NCI-H2107 treated with DMSO at 0.1 percent for 48 hours (cell line): ENCODE measurements at regions not wholly inside any gene's neighbourhood (a gene's known extent, or its start where the extent isn't known, plus 50 kb on each side); places are given as distances from the start of the nearest gene placed in this dataset.

Experiments
- DNase-seq: peaks from one replicate; lab custom pipeline; 2025; ENCODE audit not compliant: unreplicated experiment; lab: John Stamatoyannopoulos, UW

GRCh38 chr13:109454167-109454917 is 332.0 kb downstream of the IRS2 start:
- no peak for DNase-seq

- no peak for DNase-seq
Observed at GRCh38 chr13:109451726-109452125, 334.7 kb downstream of the IRS2 start.

DNA sequence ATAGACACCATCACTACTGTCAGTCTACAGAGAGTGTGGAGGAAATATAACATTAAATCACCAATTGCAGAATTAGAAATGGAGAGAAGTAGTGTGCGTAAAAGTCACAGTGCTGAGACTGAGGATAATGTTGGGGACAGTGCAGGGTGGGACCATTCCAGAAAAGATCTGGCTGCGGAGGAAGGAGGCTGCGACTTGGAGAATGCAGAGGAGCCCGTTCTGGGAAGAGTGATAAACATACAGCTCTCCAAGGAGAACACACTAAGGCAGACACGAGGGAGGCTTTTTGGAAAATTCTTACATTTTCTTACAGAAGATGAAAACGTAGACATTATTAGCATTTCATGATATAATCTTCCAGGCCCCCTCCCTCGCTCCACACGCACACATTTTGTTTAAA is 337.8 kb downstream of the IRS2 start:
- DNase-seq = no peak

DNA sequence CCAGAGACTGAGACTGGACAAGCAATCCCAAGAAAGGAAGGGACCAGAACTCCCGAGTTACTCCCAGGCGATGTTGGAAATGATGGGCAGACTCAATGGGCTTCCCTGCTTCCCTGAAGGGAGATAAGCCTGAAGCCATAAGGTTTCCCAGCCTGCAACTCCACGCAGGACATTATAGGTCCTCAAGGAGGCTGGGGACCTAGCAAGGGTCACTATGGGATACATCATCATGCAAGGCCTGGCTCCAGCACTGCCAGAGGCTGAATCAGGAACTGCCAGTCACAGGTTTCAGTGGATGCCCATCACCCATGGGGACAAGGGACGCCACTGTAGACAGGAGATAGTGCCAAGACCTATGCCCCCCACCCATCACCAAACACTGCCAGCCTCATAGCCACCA is 338.7 kb downstream of the IRS2 start:
- DNase-seq = no peak

DNA sequence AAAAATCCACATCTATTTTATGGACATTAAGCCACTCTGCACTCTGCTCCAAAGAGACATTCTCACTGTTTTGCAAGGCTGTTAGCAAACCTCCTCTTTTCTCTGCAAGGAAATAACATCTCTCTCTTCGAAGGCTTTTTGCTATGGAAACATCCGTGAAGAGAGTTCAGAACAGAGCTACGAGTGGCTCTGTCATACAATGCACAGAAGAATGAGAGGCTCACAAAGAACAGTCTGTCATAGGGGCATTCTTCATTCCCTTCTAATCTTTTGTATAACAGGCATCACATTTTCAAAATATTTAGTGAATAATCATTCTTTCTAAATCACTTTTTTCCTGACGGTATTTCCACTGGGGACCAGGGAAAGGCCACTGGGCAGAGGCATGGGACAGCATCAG is 346.1 kb downstream of the IRS2 start:
- no peak for DNase-seq

DNA sequence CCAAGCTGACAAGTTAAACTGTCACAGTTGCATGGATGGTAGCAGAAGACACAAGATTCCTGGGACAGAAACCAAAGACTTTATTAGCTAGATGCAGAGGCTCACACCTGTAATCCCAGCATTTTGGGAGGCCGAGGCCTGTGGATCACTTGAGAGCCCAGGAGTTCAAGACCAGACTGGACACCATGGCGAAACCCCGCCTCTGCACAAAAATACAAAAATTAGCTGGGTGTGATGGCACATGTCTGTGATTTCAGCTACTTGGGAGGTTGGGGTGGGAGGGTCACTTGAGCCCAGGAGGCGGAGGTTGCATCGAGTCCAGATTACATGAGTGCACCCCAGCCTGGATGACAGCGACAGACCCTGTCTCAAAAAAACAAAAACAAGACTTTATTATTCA is 346.6 kb downstream of the IRS2 start:
- no peak for DNase-seq

DNA sequence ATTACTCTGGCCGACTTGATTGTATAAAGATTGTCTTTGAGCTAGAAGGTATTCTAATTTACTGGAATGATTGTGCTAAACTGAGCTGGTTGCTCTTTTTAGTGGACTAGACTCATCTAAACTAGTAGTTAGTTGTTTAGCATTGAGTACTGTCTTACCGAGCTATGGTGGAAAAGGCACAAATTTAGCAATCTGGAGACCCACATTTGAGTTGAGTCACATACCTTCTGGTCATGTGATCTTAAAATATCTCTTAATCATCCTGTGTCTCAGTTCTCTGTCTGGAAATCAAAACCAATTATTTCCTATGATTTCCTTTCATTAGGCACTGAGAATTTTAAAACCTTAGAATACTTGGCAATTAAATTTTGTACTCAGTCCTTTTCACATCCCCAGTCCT is 349.5 kb downstream of the IRS2 start:
- no peak for DNase-seq

- DNase-seq = no peak
Observed at GRCh38 chr13:109436055-109436622, 350.2 kb downstream of the IRS2 start.

DNA sequence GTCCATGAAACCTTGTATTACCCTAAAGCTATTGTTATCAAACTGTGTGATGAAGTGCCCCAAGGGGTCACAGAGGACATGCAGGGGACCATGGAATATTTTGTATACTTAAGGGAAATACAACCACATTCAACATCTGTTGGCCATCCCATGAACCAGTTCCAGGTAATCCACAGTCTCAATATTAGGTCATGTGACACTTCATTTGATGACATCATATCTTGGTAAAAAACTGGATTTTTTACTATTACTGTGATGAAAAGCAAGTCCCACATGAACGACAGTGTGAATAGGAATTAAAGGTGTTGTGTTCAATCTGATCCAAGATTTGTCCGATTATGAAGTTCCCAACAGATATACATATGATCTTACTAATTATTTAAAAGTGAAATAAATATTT is 355.2 kb downstream of the IRS2 start:
- no peak for DNase-seq

GRCh38 chr13:109428146-109428545 is 358.2 kb downstream of the IRS2 start:
- no peak for DNase-seq

DNA sequence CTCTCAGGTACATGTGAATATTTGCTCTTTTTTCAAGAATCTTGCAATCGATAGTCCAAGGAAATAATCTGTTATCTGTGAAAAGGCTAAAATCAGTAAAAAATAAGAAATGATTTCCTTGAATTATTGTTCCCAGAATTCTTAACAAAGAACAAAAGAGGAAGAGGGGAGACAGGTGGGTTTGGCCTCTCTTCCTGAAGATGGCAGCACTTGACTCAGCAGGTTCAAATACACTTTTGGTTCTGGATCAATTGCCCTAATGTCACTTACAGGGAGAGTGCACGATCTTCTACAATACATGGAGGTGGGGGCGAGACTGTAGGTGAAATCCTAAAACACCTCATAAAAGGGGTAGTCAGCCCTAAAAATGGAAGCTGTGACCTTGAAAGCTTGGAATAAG is 358.7 kb downstream of the IRS2 start:
- DNase-seq = no peak

- no peak for DNase-seq
Observed at GRCh38 chr13:109427148-109427547, 359.2 kb downstream of the IRS2 start.

DNA sequence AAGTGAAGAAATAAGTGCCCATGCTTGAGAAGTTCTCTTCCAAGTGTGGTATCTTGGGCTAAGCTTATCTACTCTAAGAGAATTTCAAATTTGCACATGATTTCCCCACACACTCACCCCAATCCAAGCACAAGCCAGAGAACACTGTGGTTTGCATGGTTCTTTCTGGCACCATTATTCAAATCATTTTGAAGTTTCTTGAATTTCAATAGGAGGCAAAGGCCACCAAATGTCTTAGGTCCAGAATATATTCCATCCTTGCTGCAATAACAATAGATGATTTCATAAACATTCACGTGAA is 359.7 kb downstream of the IRS2 start:
- no peak for DNase-seq

DNA sequence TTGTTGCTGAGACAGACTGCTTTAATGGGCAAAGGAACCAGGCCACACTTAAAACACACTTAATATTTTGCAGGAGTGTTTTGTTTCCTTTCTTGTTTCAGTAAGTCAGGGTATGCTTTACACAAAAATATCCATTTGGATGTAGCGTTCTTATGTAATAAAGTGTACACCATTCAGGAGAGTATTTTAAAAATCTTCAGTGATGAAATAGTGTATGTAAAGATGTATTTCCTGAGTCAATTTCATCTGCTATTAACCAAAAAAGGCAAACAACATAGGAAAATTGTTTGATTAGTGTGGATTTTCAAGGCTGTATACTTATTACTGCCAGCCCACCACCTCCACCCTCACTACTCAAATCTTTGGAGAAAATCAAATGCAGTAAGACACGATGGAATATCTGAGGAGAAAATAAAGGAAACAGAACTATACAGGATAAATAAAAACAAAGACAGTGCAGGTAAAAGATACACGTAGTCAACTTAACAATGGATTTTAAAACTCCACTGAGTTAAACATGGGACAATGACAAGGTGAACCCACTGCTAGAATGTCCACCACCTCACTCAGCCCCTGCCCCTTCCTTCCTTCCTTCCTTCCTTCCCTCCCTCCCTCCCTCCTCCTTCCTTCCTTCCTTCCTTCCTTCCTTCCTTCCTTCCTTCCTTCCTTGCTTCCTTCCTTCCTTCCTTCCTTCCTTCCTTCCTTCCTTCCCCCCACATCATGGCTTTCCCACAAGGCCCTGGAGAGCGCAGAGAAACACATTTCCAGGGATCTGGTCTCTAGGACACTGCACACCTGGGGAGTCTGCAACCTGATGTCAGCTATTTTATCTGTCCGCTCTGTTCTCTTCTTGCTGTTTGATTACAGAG is 360.3 kb downstream of the IRS2 start:
- DNase-seq = no peak

DNA sequence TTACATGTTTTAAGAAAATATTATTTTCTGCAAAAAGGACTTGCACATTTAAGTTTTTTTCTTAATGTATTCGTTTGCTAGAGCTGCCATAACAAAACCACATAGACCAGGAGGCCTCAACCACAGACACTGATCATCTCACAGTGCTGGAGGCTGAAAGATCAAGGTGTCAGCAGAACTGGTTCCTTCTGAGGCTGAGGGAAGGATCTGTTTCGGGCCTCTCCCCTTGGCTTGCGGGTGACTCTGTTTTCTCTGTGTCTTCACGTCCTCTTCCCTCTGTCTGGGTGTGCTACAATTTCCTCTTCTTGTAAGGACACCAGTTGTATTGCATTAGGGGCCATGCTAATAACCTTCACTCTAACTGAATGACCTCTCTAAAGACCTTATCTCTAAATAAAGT is 364.2 kb downstream of the IRS2 start:
- DNase-seq = no peak

DNA sequence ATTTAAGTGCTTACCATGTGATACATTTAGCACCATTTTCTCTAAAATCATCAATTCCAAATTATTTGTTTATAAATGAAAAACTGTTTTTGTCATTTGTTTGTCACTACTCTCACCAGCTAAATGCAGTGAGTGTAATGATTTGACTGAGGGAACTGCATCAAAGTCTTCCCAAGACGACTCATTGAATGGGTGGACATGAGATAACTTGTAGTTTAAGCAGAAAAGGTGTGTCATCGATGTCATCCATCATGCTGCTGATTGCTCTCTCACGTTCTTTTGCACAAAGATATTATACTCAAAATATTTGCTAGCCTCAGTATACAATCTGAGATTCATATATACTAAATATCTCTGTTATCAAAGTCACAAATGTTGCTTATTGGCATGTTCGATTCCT is 366.5 kb downstream of the IRS2 start:
- no peak for DNase-seq

DNA sequence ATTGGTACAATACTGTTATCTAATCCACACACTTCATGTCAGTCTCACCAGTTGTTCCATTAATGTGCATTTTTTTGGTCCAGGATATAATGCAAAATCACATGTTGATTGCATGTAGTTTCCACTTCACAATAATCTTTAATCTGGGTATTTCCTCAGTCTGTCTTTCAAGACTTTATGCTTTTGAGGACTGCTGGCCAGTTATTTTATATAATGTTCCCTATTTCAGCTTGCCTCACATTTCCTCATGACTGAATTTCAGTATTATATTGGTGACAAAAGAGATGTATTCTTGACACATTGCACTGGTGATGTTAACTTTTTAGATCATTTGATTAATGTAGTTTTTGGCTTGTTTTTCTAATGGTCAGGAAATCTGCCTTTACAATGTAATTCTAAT is 368.3 kb downstream of the IRS2 start:
- DNase-seq = no peak

- DNase-seq = no peak
Observed at GRCh38 chr13:109416001-109416400, 370.4 kb downstream of the IRS2 start.

DNA sequence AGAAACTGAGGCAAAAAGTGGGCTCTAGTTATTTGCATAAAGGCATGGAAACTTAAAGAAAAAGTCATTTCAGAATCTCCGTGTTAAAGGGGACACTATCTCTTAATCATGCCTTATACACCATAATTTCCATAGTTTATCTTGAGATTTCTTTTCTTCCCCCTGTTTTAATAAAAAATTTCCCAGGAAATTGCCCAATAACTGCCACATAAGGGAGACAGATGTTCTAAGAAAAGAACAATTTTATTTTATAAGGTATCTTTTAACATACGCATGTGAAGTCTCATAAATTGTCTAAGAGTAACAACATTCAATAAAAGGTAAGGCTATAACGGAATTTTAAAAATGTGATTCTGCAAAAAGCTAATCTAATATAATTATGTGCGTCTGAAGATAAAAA is 371.3 kb downstream of the IRS2 start:
- no peak for DNase-seq

- peak; percentile 71 for DNase-seq
Observed at GRCh38 chr13:109412283-109412901, 374.0 kb downstream of the IRS2 start.

DNA sequence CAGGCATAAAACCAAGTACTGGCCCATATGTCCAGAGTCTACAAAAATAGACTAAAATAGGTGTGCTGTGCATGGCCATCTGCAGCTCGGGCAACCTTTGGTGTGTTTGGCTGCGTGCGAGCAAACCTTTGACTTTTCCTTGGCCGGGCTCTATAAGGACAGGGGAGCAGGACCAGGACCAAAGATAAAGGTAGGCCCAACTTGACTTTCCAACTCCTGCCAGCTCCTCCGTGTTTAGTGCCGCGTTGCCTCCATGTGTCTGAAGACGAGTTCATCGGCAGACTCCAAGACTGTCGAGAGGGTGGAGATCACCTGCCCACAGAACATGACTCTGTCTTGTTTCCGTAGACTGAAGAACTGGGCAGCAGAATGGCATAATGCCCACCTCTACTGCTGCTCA is 375.5 kb downstream of the IRS2 start:
- no peak for DNase-seq
